Stomach (tissue), 4 donors: ENCODE measurements at regions not wholly inside any gene's neighbourhood (a gene's known extent, or its start where the extent isn't known, plus 50 kb on each side); places are given as distances from the start of the nearest gene placed in this dataset.

Experiments used
- CTCF ChIP-seq, 7 experiments: fragments of 450-650 bp in 4 of 7; fragments of 200-600 bp in 3 of 7; sonication (generic) in 3 of 7; IDR thresholded peaks; one replicate each; pipeline ENCODE4 v1.5.1; 2016 to 2019; ENCODE audit warnings: antibody characterized with exemption in 7 of 7, control low read depth in 2 of 7, mild to moderate bottlenecking in 1 of 7
- EP300 ChIP-seq: sonication (generic); formaldehyde crosslinking; IDR thresholded peaks from one replicate; pipeline ENCODE4 v1.6.1; 2017; ENCODE audit warnings: antibody characterized with exemption
- POLR2AphosphoS5 ChIP-seq, 3 donors: sonication (generic); formaldehyde crosslinking; IDR thresholded peaks; one replicate each; pipeline ENCODE4 v1.6.1; 2016; ENCODE audit warnings: antibody characterized with exemption in 3 of 3

GRCh38 chr16:35492225-35492624 is 2032.8 kb downstream of the TP53TG3F start:
- TF ChIP-seq CTCF (IDR thresholded peaks at IDR 0.05) (no peak), POLR2AphosphoS5 (IDR thresholded peaks at IDR 0.05) (no peak), EP300 (no peak)
